ENCODE measurements at regions not wholly inside any gene's neighbourhood (a gene's known extent, or its start where the extent isn't known, plus 50 kb on each side); places are given as distances from the start of the nearest gene placed in this dataset.

DNA sequence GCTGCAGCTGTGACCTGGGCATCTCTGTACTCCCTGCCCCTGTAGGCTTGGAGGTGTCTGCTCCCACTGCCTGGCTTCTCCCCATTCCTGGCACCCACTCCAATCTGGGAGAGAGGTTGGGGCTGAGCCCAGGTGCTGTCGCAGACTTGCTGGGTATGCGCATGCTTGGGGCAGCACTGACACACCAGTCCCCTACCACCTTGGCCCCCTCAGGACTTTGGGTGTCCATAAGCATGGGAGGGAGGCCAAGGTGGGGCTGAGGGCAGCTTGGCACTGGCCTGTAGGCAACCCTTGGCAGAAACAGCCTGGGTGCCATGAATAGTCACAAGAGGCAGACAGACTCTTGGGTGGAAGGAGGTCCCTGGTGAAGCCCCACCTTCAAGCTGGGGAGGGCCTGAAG is 136.8 kb downstream of the QPCT start:
- Histone ChIP-seq H4K8ac (ENCODE audit: extremely low read depth, insufficient read depth, low read length) (0 out of 2 replicates have a peak overlapping the region, but pooled peaks have one; percentile 46), H3K27ac (ENCODE audit: low read depth, low read length) (no peak overlapping the region), H4K5ac (ENCODE audit: insufficient read length, low read depth, low read length) (no peak overlapping the region), H3K36me3 (ENCODE audit: control insufficient read depth in 2 of 4, insufficient read depth in 4 of 4, low read length in 3 of 4) (no peaks in the 10 kb centered on the region), H2BK5ac (ENCODE audit: low read depth, low read length) (no peak overlapping the region; the same call in 1 of the 2 replicates), H2BK120ac (replicated peaks; ENCODE audit: low read depth, low read length) (no peak overlapping the region), H3K9ac (replicated peaks in 1 of 4; ENCODE audit: extremely low read depth in 1 of 4, low read depth in 3 of 4, low read length in 3 of 4) (no peak overlapping the region), H3K4me2 (ENCODE audit: insufficient read depth in 1 of 2, low read depth in 2 of 2, low read length in 2 of 2) (no peak overlapping the region), H3K14ac (ENCODE audit: insufficient read length) (no peak overlapping the region), H3K27me3 (replicated peaks in 1 of 4; ENCODE audit: control insufficient read depth in 3 of 4, extremely low read depth in 1 of 4, insufficient read depth in 3 of 4, low read length in 3 of 4) (no peaks in the 10 kb centered on the region), H2BK12ac (ENCODE audit: low read depth, low read length) (no peak overlapping the region), H2BK20ac (ENCODE audit: low read length) (no peak overlapping the region), H3K9me3 (ENCODE audit: insufficient read depth in 2 of 2, low read depth in 1 of 2, low read length in 1 of 2) (peaks cover 13 to 14% of the 10 kb centered on the region in 2 experiments), H2AFZ (ENCODE audit: low read length) (no peak overlapping the region), H3K23me2 (ENCODE audit: low read depth, low read length) (no peaks in the 10 kb centered on the region), H3K4ac (replicated peaks; ENCODE audit: insufficient read length, low read depth, low read length) (no peak overlapping the region), H2AK5ac (ENCODE audit: low read depth, low read length) (no peak overlapping the region), H3K56ac (replicated peaks; ENCODE audit: insufficient read length, low read depth, low read length) (no peak overlapping the region), H3K79me2 (ENCODE audit: control insufficient read depth in 1 of 2, insufficient read depth in 2 of 2, low read length in 2 of 2) (no peaks in the 10 kb centered on the region), H3K18ac (ENCODE audit: extremely low read depth, low read length) (no peak overlapping the region), H2BK15ac (ENCODE audit: low read length) (no peak overlapping the region), H3K4me1 (replicated peaks in 1 of 4; ENCODE audit: control insufficient read depth in 3 of 4, insufficient read depth in 4 of 4, low read length in 3 of 4) (no peaks in the 10 kb centered on the region), H3K79me1 (ENCODE audit: low read depth, low read length) (no peaks in the 10 kb centered on the region), H4K91ac (replicated peaks; ENCODE audit: insufficient read length, low read length) (no peak overlapping the region), H3K4me3 (ENCODE audit: extremely low read depth in 1 of 4, insufficient read depth in 2 of 4, low read depth in 3 of 4, low read length in 4 of 4) (no peak overlapping the region), H4K20me1 (replicated peaks in 1 of 2; ENCODE audit: control insufficient read depth in 1 of 2, insufficient read depth in 2 of 2, low read length in 2 of 2) (no peaks in the 10 kb centered on the region), H3K23ac (ENCODE audit: insufficient read length) (no peak overlapping the region)
- TF ChIP-seq CTBP2 (IDR thresholded peaks at IDR 0.05; ENCODE audit: borderline replicate concordance, insufficient read depth, insufficient read length, low read length) = no peak
- no peak for TF ChIP-seq JUND (IDR thresholded peaks at IDR 0.05; ENCODE audit: low read length)
- CTCF ChIA-PET (ENCODE audit: partially characterized antibody) = interaction anchor here (1.2 kb wide), 1 partner anchor 11 kb away, joined by 3 read pairs; no protein-coding TSS in a partner anchor
- POLR2A ChIA-PET (ENCODE audit: partially characterized antibody) = interaction anchor here (0.9 kb wide), 1 partner anchor 8 kb away, joined by 3 read pairs; no protein-coding TSS in a partner anchor
- no peak for DNase-seq (ENCODE audit: low read depth in 1 of 2, low spot score in 2 of 2)
- no peak for FAIRE-seq
- WGBS, 2 experiments (ENCODE audit: extremely low coverage in 1 of 2, insufficient coverage in 1 of 2, insufficient read length in 1 of 2, insufficient replicate concordance in 2 of 2, low coverage in 1 of 2, low lambda C conversion rate in 2 of 2, missing lambda C conversion rate in 1 of 2) = 100% methylated on average over 2 of the region's 2 CpGs; no CpG with 5 or more reads in 1 of the 2 experiments

Data from H1 (cell line).